ENCODE measurements at regions not wholly inside any gene's neighbourhood (a gene's known extent, or its start where the extent isn't known, plus 50 kb on each side); places are given as distances from the start of the nearest gene placed in this dataset.

GRCh38 chr14:101335061-101335661, 226.1 kb upstream of the DIO3 start (continued):
- peak; percentile 84 for TF ChIP-seq ZNF609 (CRISPR knock-in tag; IDR thresholded peaks at IDR 0.05; ENCODE audit: borderline replicate concordance)
- TF ChIP-seq, protein P1, sequence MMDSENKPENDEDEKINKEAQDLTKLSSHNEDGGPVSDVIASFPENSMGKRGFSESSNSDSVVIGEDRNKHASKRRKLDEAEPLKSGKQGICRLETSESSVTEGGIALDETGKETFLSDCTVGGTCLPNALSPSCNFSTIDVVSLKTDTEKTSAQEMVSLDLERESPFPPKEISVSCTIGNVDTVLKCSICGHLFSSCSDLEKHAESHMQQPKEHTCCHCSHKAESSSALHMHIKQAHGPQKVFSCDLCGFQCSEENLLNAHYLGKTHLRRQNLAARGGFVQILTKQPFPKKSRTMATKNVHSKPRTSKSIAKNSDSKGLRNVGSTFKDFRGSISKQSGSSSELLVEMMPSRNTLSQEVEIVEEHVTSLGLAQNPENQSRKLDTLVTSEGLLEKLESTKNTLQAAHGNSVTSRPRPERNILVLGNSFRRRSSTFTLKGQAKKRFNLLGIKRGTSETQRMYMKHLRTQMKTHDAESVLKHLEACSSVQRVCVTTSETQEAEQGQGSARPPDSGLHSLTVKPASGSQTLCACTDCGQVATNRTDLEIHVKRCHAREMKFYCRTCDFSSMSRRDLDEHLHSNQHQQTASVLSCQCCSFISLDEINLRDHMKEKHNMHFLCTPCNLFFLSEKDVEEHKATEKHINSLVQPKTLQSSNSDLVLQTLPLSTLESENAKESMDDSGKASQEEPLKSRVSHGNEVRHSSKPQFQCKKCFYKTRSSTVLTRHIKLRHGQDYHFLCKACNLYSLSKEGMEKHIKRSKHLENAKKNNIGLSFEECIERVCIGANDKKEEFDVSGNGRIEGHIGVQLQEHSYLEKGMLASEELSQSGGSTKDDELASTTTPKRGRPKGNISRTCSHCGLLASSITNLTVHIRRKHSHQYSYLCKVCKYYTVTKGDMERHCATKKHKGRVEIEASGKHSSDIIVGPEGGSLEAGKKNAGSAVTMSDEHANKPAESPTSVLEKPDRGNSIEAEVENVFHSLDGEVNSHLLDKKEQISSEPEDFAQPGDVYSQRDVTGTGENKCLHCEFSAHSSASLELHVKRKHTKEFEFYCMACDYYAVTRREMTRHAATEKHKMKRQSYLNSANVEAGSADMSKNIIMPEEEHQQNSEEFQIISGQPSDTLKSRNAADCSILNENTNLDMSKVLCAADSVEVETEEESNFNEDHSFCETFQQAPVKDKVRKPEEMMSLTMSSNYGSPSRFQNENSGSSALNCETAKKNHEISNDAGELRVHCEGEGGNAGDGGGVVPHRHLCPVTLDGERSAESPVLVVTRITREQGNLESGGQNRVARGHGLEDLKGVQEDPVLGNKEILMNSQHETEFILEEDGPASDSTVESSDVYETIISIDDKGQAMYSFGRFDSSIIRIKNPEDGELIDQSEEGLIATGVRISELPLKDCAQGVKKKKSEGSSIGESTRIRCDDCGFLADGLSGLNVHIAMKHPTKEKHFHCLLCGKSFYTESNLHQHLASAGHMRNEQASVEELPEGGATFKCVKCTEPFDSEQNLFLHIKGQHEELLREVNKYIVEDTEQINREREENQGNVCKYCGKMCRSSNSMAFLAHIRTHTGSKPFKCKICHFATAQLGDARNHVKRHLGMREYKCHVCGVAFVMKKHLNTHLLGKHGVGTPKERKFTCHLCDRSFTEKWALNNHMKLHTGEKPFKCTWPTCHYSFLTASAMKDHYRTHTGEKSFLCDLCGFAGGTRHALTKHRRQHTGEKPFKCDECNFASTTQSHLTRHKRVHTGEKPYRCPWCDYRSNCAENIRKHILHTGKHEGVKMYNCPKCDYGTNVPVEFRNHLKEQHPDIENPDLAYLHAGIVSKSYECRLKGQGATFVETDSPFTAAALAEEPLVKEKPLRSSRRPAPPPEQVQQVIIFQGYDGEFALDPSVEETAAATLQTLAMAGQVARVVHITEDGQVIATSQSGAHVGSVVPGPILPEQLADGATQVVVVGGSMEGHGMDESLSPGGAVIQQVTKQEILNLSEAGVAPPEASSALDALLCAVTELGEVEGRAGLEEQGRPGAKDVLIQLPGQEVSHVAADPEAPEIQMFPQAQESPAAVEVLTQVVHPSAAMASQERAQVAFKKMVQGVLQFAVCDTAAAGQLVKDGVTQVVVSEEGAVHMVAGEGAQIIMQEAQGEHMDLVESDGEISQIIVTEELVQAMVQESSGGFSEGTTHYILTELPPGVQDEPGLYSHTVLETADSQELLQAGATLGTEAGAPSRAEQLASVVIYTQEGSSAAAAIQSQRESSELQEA (CRISPR knock-in tag; IDR thresholded peaks at IDR 0.05; ENCODE audit: not compliant biosample characterization), result no peak
- peak; percentile 29; the same call in 1 of the 2 replicates for TF ChIP-seq ZNF230 (CRISPR knock-in tag; IDR thresholded peaks at IDR 0.05)
- TF ChIP-seq TGIF2 (CRISPR knock-in tag; IDR thresholded peaks at IDR 0.05), result no peak; the same call in 1 of the 2 replicates
- no peak for TF ChIP-seq DBP (CRISPR knock-in tag; IDR thresholded peaks at IDR 0.05; ENCODE audit: not compliant biosample characterization)
- TF ChIP-seq SOX6 (IDR thresholded peaks at IDR 0.05), result no peak
- peak; percentile 75 for TF ChIP-seq SOX6 (CRISPR knock-in tag; IDR thresholded peaks at IDR 0.05)
- no peak for TF ChIP-seq CAMTA2 (CRISPR knock-in tag; IDR thresholded peaks at IDR 0.05; ENCODE audit: borderline replicate concordance)
- no peak for TF ChIP-seq ZNF720 (CRISPR knock-in tag; IDR thresholded peaks at IDR 0.05)
- no peak for TF ChIP-seq ZNF512 (CRISPR knock-in tag; IDR thresholded peaks at IDR 0.05)
- no peak for TF ChIP-seq RFX3 (CRISPR knock-in tag; IDR thresholded peaks at IDR 0.05)
- TF ChIP-seq TFAP4 (IDR thresholded peaks at IDR 0.05; ENCODE audit: borderline replicate concordance, low read depth), result peak; percentile 43; the same call in 1 of the 2 replicates
